Calu3 (cell line): ENCODE measurements at regions not wholly inside any gene's neighbourhood (a gene's known extent, or its start where the extent isn't known, plus 50 kb on each side); places are given as distances from the start of the nearest gene placed in this dataset.

Experiments
- BruUV-seq: library from RNA; stranded (reverse); fragments of 400-500 nt; replicated peaks from 2 replicates; lab custom pipeline; 2021; lab: Mats Ljungman, UMichigan
- CTCF ChIA-PET: fragments of 300-600 bp; sonication (Branson Sonifier 250); formaldehyde crosslinking; loops from one replicate; lab custom pipeline; 2022; ENCODE audit warnings: antibody characterized with exemption; lab: Charles Lee
- DNase-seq: peaks from one replicate; pipeline ENCODE4 v3.0.0; 2022
- H3K27ac Mint-ChIP-seq: one replicate; pipeline ENCODE4 v1.8.0; 2022; ENCODE audit warnings: mixed read lengths; ENCODE audit not compliant: unreplicated experiment
- H3K27me3 Mint-ChIP-seq: one replicate; pipeline ENCODE4 v1.8.0; 2022; ENCODE audit warnings: mixed read lengths; ENCODE audit not compliant: unreplicated experiment
- H3K36me3 Mint-ChIP-seq: one replicate; pipeline ENCODE4 v1.8.0; 2022; ENCODE audit warnings: mild to moderate bottlenecking, moderate library complexity, mixed read lengths; ENCODE audit not compliant: insufficient read depth, unreplicated experiment
- H3K4me1 Mint-ChIP-seq: one replicate; pipeline ENCODE4 v1.8.0; 2022; ENCODE audit warnings: mild to moderate bottlenecking, low read depth, mixed read lengths; ENCODE audit not compliant: unreplicated experiment
- H3K4me3 Mint-ChIP-seq: one replicate; pipeline ENCODE4 v1.8.0; 2022; ENCODE audit warnings: mild to moderate bottlenecking, low read depth, moderate library complexity, mixed read lengths; ENCODE audit not compliant: unreplicated experiment
- H3K9me3 Mint-ChIP-seq: one replicate; pipeline ENCODE4 v1.8.0; 2022; ENCODE audit warnings: low read depth, mixed read lengths; ENCODE audit not compliant: unreplicated experiment
- CTCF ChIP-seq: fragments of 200-600 bp; IDR thresholded peaks from one replicate; pipeline ENCODE4 v1.8.0; 2022; ENCODE audit warnings: antibody characterized with exemption; ENCODE audit not compliant: unreplicated experiment
- intact Hi-C: fragments of 100-400 bp; cut with micrococcal nuclease; formaldehyde crosslinking; loops from one replicate; pipeline ENCODE4 v1.10.0; 2022; ENCODE audit not compliant: unreplicated experiment

GRCh38 chr3:105137911-105138310 is 228.8 kb upstream of the ALCAM start:
- Mint-ChIP-seq H3K9me3 (no peaks in the 10 kb centered on the region), H3K27ac (no peak overlapping the region), H3K4me1 (no peaks in the 10 kb centered on the region), H3K27me3 (no peaks in the 10 kb centered on the region), H3K36me3 (no peaks in the 10 kb centered on the region), H3K4me3 (no peak overlapping the region)
- BruUV-seq = no TSS peak
- no peak for TF ChIP-seq CTCF
- CTCF ChIA-PET = interaction anchor here (0.7 kb wide), 1 partner anchor 260 kb away, joined by 3 read pairs; no protein-coding TSS in a partner anchor
- intact Hi-C loops = no loop called here
- no peak for DNase-seq

- CTCF ChIA-PET = no interaction called here
- Mint-ChIP-seq H3K4me3 (no peak overlapping the region), H3K27me3 (no peaks in the 10 kb centered on the region), H3K27ac (no peak overlapping the region), H3K4me1 (no peaks in the 10 kb centered on the region), H3K9me3 (no peaks in the 10 kb centered on the region), H3K36me3 (no peaks in the 10 kb centered on the region)
- TF ChIP-seq CTCF = no peak
- no peak for DNase-seq
- BruUV-seq = no TSS peak
- intact Hi-C loops = no loop called here
Measured at GRCh38 chr3:105139881-105140560, 226.7 kb upstream of the ALCAM start.

- H3K27me3 Mint-ChIP-seq = no peaks in the 10 kb centered on the region
- TF ChIP-seq CTCF = no peak
- no peaks in the 10 kb centered on the region for H3K4me1 Mint-ChIP-seq
- intact Hi-C loops = no loop called here
- no TSS peak for BruUV-seq
- H3K4me3 Mint-ChIP-seq = no peak overlapping the region
- DNase-seq = no peak
- no peaks in the 10 kb centered on the region for H3K9me3 Mint-ChIP-seq
- no peaks in the 10 kb centered on the region for H3K36me3 Mint-ChIP-seq
- H3K27ac Mint-ChIP-seq = no peak overlapping the region
- CTCF ChIA-PET = no interaction called here
Measured at GRCh38 chr3:105140899-105141367, 225.8 kb upstream of the ALCAM start.

GRCh38 chr3:105144837-105145236 is 221.9 kb upstream of the ALCAM start:
- Mint-ChIP-seq H3K36me3 (no peaks in the 10 kb centered on the region), H3K27me3 (no peaks in the 10 kb centered on the region), H3K9me3 (peaks cover 8% of the 10 kb centered on the region), H3K27ac (no peak overlapping the region), H3K4me1 (no peaks in the 10 kb centered on the region), H3K4me3 (no peak overlapping the region)
- no peak for TF ChIP-seq CTCF
- intact Hi-C loops = no loop called here
- DNase-seq = no peak
- no TSS peak for BruUV-seq
- CTCF ChIA-PET = no interaction called here
